MCF 10A (cell line): ENCODE measurements at regions not wholly inside any gene's neighbourhood (a gene's known extent, or its start where the extent isn't known, plus 50 kb on each side); places are given as distances from the start of the nearest gene placed in this dataset.

ENCODE experiments used
- BruUV-seq: library from RNA; stranded (reverse); fragments of 400-500 nt; replicated peaks from 2 replicates; lab custom pipeline; 2021; lab: Mats Ljungman, UMichigan
- CTCF ChIA-PET: fragments of 300-600 bp; sonication (Branson Sonifier 250); formaldehyde crosslinking; extraction: SDS; loops from one replicate; lab custom pipeline; 2021; ENCODE audit warnings: antibody characterized with exemption, inconsistent platforms; lab: Yijun Ruan, JAX
- POLR2A ChIA-PET: fragments of 300-600, 350-650 bp; sonication (Branson Sonifier 250); formaldehyde crosslinking; extraction: SDS; loops from one replicate; lab custom pipeline; 2020; ENCODE audit warnings: antibody characterized with exemption, inconsistent platforms; lab: Yijun Ruan, JAX
- DNase-seq: peaks from one replicate; pipeline ENCODE4 v3.0.0-alpha.2; 2018; ENCODE audit not compliant: unreplicated experiment
- H3K27ac Mint-ChIP-seq: one replicate; pipeline ENCODE4 v1.8.0; 2022; ENCODE audit warnings: mild to moderate bottlenecking, low read depth, mixed read lengths; ENCODE audit not compliant: unreplicated experiment
- H3K27me3 Mint-ChIP-seq: one replicate; pipeline ENCODE4 v1.8.0; 2022; ENCODE audit warnings: mixed read lengths; ENCODE audit not compliant: insufficient read depth, unreplicated experiment
- H3K36me3 Mint-ChIP-seq: one replicate; pipeline ENCODE4 v1.8.0; 2022; ENCODE audit warnings: mild to moderate bottlenecking, moderate library complexity, mixed read lengths; ENCODE audit not compliant: insufficient read depth, unreplicated experiment
- H3K4me1 Mint-ChIP-seq: one replicate; pipeline ENCODE4 v1.8.0; 2022; ENCODE audit warnings: mixed read lengths; ENCODE audit not compliant: insufficient read depth, unreplicated experiment
- H3K4me3 Mint-ChIP-seq: one replicate; pipeline ENCODE4 v1.8.0; 2022; ENCODE audit warnings: mild to moderate bottlenecking, moderate library complexity, mixed read lengths; ENCODE audit not compliant: unreplicated experiment
- H3K9me3 Mint-ChIP-seq: one replicate; pipeline ENCODE4 v1.8.0; 2022; ENCODE audit warnings: mixed read lengths; ENCODE audit not compliant: unreplicated experiment
- intact Hi-C: fragments of 100-400 bp; cut with micrococcal nuclease; formaldehyde crosslinking; loops from 2 replicates; pipeline ENCODE4 v1.14.1; 2022
- TF ChIP-seq, protein P1 (sequence below): fragments of 200-600 bp; IDR thresholded peaks from one replicate; pipeline ENCODE4 v1.8.0; 2022; ENCODE audit warnings: antibody characterized with exemption, mild to moderate bottlenecking; ENCODE audit not compliant: unreplicated experiment

DNA sequence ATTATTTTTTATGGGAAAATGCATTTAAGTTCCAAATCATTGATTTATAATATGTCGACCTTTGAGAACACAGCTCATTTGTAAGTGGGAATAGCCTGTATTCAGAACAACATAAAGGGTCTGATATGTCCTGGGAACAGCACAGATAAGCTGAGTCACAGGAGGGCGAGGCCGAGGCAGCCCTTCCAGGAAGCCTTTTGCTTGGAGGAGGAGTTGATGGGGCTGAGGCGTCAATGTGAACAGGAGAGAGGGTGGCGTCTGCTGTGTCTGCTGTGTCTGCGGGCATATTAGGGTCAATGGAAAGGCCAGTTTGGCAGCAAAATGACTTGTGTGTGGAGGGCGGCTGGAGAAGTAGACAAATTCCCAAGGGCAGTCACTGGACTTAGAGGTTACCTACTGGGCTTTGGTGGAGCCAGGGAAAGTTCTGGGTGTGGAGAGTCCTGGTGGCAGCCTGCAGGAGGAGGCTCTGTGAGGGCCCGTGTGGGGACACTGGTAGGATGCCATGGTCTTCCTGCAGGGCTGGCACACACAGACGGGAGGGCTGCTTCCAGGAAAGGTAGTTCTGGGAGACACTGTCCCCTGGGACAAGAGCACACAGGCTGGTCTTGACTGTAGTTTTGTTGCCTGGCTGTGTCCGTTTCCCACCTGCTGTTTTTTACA, 128.1 kb downstream of the GLI2 start:
- no peaks in the 10 kb centered on the region for H3K9me3 Mint-ChIP-seq
- no peaks in the 10 kb centered on the region for H3K27me3 Mint-ChIP-seq
- H3K27ac Mint-ChIP-seq: peak overlapping the region; percentile 7
- peaks cover 13% of the 10 kb centered on the region for H3K4me1 Mint-ChIP-seq
- no peak overlapping the region for H3K4me3 Mint-ChIP-seq
- BruUV-seq: no TSS peak
- no peaks in the 10 kb centered on the region for H3K36me3 Mint-ChIP-seq
- DNase-seq: peak; percentile 87
- ChIA-PET CTCF (interaction anchor here (0.6 kb wide), 2 partner anchors 84 to 1747 kb away, joined by 3 read pairs; no protein-coding TSS in a partner anchor), POLR2A (interaction anchor here (0.7 to 1.5 kb wide), 4 partner anchors 9 to 49 kb away, joined by 3 to 4 read pairs (median 3); no protein-coding TSS in a partner anchor)
- intact Hi-C loops: no loop called here
- TF ChIP-seq, protein P1, sequence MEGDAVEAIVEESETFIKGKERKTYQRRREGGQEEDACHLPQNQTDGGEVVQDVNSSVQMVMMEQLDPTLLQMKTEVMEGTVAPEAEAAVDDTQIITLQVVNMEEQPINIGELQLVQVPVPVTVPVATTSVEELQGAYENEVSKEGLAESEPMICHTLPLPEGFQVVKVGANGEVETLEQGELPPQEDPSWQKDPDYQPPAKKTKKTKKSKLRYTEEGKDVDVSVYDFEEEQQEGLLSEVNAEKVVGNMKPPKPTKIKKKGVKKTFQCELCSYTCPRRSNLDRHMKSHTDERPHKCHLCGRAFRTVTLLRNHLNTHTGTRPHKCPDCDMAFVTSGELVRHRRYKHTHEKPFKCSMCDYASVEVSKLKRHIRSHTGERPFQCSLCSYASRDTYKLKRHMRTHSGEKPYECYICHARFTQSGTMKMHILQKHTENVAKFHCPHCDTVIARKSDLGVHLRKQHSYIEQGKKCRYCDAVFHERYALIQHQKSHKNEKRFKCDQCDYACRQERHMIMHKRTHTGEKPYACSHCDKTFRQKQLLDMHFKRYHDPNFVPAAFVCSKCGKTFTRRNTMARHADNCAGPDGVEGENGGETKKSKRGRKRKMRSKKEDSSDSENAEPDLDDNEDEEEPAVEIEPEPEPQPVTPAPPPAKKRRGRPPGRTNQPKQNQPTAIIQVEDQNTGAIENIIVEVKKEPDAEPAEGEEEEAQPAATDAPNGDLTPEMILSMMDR: no peak

DNA sequence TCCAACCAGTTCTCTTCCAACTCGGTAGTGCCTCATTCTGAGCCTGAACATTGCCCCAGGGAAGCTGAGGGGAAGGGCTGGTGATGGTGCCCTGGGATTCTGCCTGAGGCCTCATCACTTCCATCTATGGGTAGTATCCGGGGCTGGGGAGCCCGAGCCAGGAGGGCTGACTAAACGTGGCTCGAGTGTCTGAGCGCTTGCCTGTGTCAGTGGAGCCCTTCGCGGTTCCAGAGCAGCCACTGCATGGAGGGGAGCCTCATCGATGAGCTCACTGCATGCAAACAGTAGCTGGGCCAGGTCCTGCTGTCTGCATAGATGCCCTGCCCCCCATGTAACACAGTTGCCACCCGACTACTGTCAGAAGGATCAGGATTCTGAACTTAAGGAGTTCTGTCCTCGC, 129.3 kb downstream of the GLI2 start:
- peaks cover 13% of the 10 kb centered on the region for H3K4me1 Mint-ChIP-seq
- POLR2A ChIA-PET: interaction anchor here (1.5 kb wide), 1 partner anchor 8 kb away, joined by 3 read pairs; no protein-coding TSS in a partner anchor
- no peak overlapping the region for H3K27ac Mint-ChIP-seq
- H3K4me3 Mint-ChIP-seq: no peak overlapping the region
- no peak for DNase-seq
- intact Hi-C loops: no loop called here
- no peaks in the 10 kb centered on the region for H3K27me3 Mint-ChIP-seq
- TF ChIP-seq, protein P1: no peak
- no peaks in the 10 kb centered on the region for H3K9me3 Mint-ChIP-seq
- no TSS peak for BruUV-seq
- H3K36me3 Mint-ChIP-seq: no peaks in the 10 kb centered on the region
- CTCF ChIA-PET: interaction anchor here (0.9 kb wide), 1 partner anchor 206 kb away, joined by 3 read pairs; no protein-coding TSS in a partner anchor

DNA sequence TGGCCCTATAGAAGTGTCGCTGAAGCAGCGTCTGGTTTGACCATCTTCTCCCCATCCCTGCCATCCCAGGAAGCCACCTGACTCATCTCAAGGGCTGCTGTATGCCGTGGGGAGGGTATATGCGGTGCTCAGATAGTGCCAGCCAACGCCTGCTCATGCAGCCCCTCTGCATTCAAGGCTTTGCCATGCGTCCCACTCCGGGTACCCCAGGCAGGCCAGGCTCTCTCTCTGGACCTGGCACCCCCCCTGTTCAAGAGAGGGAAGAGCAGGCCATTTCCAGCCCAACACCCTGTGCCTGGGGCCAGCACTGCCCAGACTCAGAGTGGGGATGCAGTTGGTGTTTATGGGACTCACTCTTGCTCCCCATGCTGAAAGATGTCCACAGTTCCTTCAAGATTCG, 130.0 kb downstream of the GLI2 start:
- POLR2A ChIA-PET: no interaction called here

GRCh38 chr2:120866071-120866470, 130.4 kb downstream of the GLI2 start:
- BruUV-seq: no TSS peak
- H3K4me1 Mint-ChIP-seq: peaks cover 13% of the 10 kb centered on the region
- intact Hi-C loops: loop anchor here (2.0 kb wide), 1 partner anchor 69 kb away; no protein-coding TSS in a partner anchor
- ChIA-PET CTCF (interaction anchor here (0.5 to 1.0 kb wide), 2 partner anchors 10 to 1162 kb away, joined by 3 to 5 read pairs; no protein-coding TSS in a partner anchor), POLR2A (interaction anchor here (0.9 kb wide), 1 partner anchor 15 kb away, joined by 3 read pairs; no protein-coding TSS in a partner anchor)
- TF ChIP-seq, protein P1: no peak
- H3K36me3 Mint-ChIP-seq: no peaks in the 10 kb centered on the region
- H3K27me3 Mint-ChIP-seq: no peaks in the 10 kb centered on the region
- H3K27ac Mint-ChIP-seq: no peak overlapping the region
- no peak for DNase-seq
- H3K4me3 Mint-ChIP-seq: no peak overlapping the region
- H3K9me3 Mint-ChIP-seq: no peaks in the 10 kb centered on the region

More for the DNA sequence above, 130.0 kb downstream of the GLI2 start:
- Mint-ChIP-seq H3K27me3 (no peaks in the 10 kb centered on the region), H3K27ac (no peak overlapping the region), H3K4me3 (no peak overlapping the region), H3K4me1 (peaks cover 13% of the 10 kb centered on the region), H3K9me3 (no peaks in the 10 kb centered on the region), H3K36me3 (no peaks in the 10 kb centered on the region)
- no TSS peak for BruUV-seq
- CTCF ChIA-PET: interaction anchor here (0.5 to 0.9 kb wide), 2 partner anchors 205 to 1161 kb away, joined by 3 read pairs; no protein-coding TSS in a partner anchor
- intact Hi-C loops: loop anchor here (2.0 kb wide), 1 partner anchor 69 kb away; no protein-coding TSS in a partner anchor
- DNase-seq: no peak
- TF ChIP-seq, protein P1: no peak
